ENCODE measurements at regions not wholly inside any gene's neighbourhood (a gene's known extent, or its start where the extent isn't known, plus 50 kb on each side); places are given as distances from the start of the nearest gene placed in this dataset.

- peak; percentile 95 for DNase-seq
These were observed 115.8 kb upstream of the SIX3 start for GRCh38 chr2:44825702-44826101.

- no peak for DNase-seq
These were observed 114.9 kb upstream of the SIX3 start for GRCh38 chr2:44826601-44827000.

GRCh38 chr2:44829771-44830170 is 111.7 kb upstream of the SIX3 start:
- DNase-seq = no peak

GRCh38 chr2:44833171-44834069 is 108.1 kb upstream of the SIX3 start:
- DNase-seq = no peak

- no peak for DNase-seq
These were observed 106.8 kb upstream of the SIX3 start for GRCh38 chr2:44834656-44835055.

GRCh38 chr2:44836174-44836573 is 105.3 kb upstream of the SIX3 start:
- no peak for DNase-seq

- no peak for DNase-seq
These were observed 104.6 kb upstream of the SIX3 start for GRCh38 chr2:44836916-44837315.

GRCh38 chr2:44838116-44838790 is 103.2 kb upstream of the SIX3 start:
- no peak for DNase-seq

- no peak for DNase-seq
These were observed 102.1 kb upstream of the SIX3 start for GRCh38 chr2:44839370-44839769.

GRCh38 chr2:44839771-44840502 is 101.6 kb upstream of the SIX3 start:
- DNase-seq = no peak

GRCh38 chr2:44840503-44840850 is 101.0 kb upstream of the SIX3 start:
- DNase-seq = no peak

- peak; percentile 46 for DNase-seq
These were observed 98.4 kb upstream of the SIX3 start for GRCh38 chr2:44843086-44843485.

GRCh38 chr2:44843641-44844310 is 97.7 kb upstream of the SIX3 start:
- DNase-seq = no peak

- no peak for DNase-seq
These were observed 96.7 kb upstream of the SIX3 start for GRCh38 chr2:44844651-44845270.

- no peak for DNase-seq
These were observed 93.5 kb upstream of the SIX3 start for GRCh38 chr2:44848026-44848425.

- no peak for DNase-seq
These were observed 91.5 kb upstream of the SIX3 start for GRCh38 chr2:44850016-44850415.

- DNase-seq = no peak
These were observed 90.0 kb upstream of the SIX3 start for GRCh38 chr2:44851518-44851917.

GRCh38 chr2:44852594-44852993 is 88.9 kb upstream of the SIX3 start:
- DNase-seq = no peak

- DNase-seq = no peak
These were observed 82.2 kb upstream of the SIX3 start for GRCh38 chr2:44859337-44859736.

GRCh38 chr2:44866152-44866551 is 75.3 kb upstream of the SIX3 start:
- no peak for DNase-seq

GRCh38 chr2:44869761-44870160 is 71.7 kb upstream of the SIX3 start:
- no peak for DNase-seq

GRCh38 chr2:44877417-44877816 is 64.1 kb upstream of the SIX3 start:
- DNase-seq = no peak

Measured in NCI-H69 (cell line).